ENCODE measurements at regions not wholly inside any gene's neighbourhood (a gene's known extent, or its start where the extent isn't known, plus 50 kb on each side); places are given as distances from the start of the nearest gene placed in this dataset.

GRCh38 chr14:58765843-58766242, 128.1 kb downstream of the DACT1 start:
- no peak overlapping the region for H3K4me3 ChIP-seq (replicated peaks; ENCODE audit: low read depth, low read length)
- no peaks in the 10 kb centered on the region for H3K36me3 ChIP-seq (ENCODE audit: control insufficient read depth, insufficient read depth, low read length)
- no peaks in the 10 kb centered on the region for H3K27me3 ChIP-seq (replicated peaks; ENCODE audit: control insufficient read depth, insufficient read depth, low read length)
- no peak for DNase-seq (ENCODE audit: extremely low read depth, insufficient read length)
- TF ChIP-seq, protein P1, sequence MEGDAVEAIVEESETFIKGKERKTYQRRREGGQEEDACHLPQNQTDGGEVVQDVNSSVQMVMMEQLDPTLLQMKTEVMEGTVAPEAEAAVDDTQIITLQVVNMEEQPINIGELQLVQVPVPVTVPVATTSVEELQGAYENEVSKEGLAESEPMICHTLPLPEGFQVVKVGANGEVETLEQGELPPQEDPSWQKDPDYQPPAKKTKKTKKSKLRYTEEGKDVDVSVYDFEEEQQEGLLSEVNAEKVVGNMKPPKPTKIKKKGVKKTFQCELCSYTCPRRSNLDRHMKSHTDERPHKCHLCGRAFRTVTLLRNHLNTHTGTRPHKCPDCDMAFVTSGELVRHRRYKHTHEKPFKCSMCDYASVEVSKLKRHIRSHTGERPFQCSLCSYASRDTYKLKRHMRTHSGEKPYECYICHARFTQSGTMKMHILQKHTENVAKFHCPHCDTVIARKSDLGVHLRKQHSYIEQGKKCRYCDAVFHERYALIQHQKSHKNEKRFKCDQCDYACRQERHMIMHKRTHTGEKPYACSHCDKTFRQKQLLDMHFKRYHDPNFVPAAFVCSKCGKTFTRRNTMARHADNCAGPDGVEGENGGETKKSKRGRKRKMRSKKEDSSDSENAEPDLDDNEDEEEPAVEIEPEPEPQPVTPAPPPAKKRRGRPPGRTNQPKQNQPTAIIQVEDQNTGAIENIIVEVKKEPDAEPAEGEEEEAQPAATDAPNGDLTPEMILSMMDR (IDR thresholded peaks at IDR 0.05; ENCODE audit: insufficient read depth, low read length, poor library complexity, severe bottlenecking): no peak

- DNase-seq (ENCODE audit: extremely low read depth, insufficient read length): no peak
- H3K36me3 ChIP-seq (ENCODE audit: control insufficient read depth, insufficient read depth, low read length): no peaks in the 10 kb centered on the region
- H3K4me3 ChIP-seq (replicated peaks; ENCODE audit: low read depth, low read length): no peak overlapping the region
- H3K27me3 ChIP-seq (replicated peaks; ENCODE audit: control insufficient read depth, insufficient read depth, low read length): no peaks in the 10 kb centered on the region
- TF ChIP-seq, protein P1 (IDR thresholded peaks at IDR 0.05; ENCODE audit: insufficient read depth, low read length, poor library complexity, severe bottlenecking): no peak
Measured at GRCh38 chr14:58769011-58769643, 131.4 kb downstream of the DACT1 start.

- no peak for DNase-seq (ENCODE audit: extremely low read depth, insufficient read length)
- TF ChIP-seq, protein P1 (IDR thresholded peaks at IDR 0.05; ENCODE audit: insufficient read depth, low read length, poor library complexity, severe bottlenecking): no peak
- H3K27me3 ChIP-seq (replicated peaks; ENCODE audit: control insufficient read depth, insufficient read depth, low read length): no peaks in the 10 kb centered on the region
Measured at GRCh38 chr14:58769771-58770170, 132.0 kb downstream of the DACT1 start.

DNA sequence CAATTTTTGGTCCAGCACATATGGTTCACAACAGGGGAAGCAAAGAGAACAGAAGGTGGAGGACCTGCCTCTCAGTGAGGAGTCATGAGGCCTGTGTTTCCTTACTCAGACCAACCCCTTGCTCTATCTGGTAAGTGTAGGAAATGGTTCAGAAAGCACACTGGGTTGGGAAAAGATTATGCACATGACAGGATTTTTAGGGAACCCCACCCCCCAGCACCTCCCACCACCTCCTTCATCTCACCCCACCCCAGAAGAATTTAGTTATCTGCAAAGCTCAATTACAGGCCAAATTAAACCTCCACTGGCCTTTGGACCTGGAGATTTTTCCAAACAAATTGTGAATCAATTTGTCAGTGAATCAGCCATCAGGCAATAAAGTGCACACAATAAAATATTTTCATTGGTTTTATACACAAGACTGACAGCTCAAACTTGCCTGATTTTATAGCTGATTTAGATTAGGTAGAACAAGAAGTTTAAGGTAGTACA, 132.8 kb downstream of the DACT1 start:
- H3K27me3 ChIP-seq (replicated peaks; ENCODE audit: control insufficient read depth, insufficient read depth, low read length): no peaks in the 10 kb centered on the region
- no peak for DNase-seq (ENCODE audit: extremely low read depth, insufficient read length)
- no peak overlapping the region for H3K4me3 ChIP-seq (replicated peaks; ENCODE audit: low read depth, low read length)
- no peaks in the 10 kb centered on the region for H3K36me3 ChIP-seq (ENCODE audit: control insufficient read depth, insufficient read depth, low read length)
- TF ChIP-seq, protein P1 (IDR thresholded peaks at IDR 0.05; ENCODE audit: insufficient read depth, low read length, poor library complexity, severe bottlenecking): no peak

More at GRCh38 chr14:58769771-58770170, 132.0 kb downstream of the DACT1 start:
- no peaks in the 10 kb centered on the region for H3K36me3 ChIP-seq (ENCODE audit: control insufficient read depth, insufficient read depth, low read length)
- H3K4me3 ChIP-seq (replicated peaks; ENCODE audit: low read depth, low read length): no peak overlapping the region

DNA sequence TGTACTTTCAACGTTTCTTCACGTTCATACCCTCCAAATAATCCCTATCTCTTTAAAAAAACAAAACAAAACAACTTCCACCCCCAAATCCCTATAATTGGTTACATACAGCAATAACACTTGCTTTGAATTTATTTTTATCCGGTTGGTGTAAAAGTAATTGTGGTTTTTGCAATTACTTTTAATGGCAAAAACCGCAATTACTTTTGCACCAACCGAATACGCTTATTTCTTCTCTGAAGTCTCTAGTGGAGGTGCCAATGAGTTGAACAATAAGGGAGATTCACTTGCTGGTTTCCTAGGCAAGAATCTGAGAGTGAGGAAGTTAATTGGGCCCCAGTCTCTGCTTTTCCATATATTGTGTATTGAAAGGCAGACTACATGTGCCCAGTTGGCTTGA, 133.3 kb downstream of the DACT1 start:
- TF ChIP-seq, protein P1 (IDR thresholded peaks at IDR 0.05; ENCODE audit: insufficient read depth, low read length, poor library complexity, severe bottlenecking): no peak
- Histone ChIP-seq H3K4me3 (replicated peaks; ENCODE audit: low read depth, low read length) (no peak overlapping the region), H3K36me3 (ENCODE audit: control insufficient read depth, insufficient read depth, low read length) (no peaks in the 10 kb centered on the region), H3K27me3 (replicated peaks; ENCODE audit: control insufficient read depth, insufficient read depth, low read length) (no peaks in the 10 kb centered on the region)
- DNase-seq (ENCODE audit: extremely low read depth, insufficient read length): no peak
